Panc1 (cell line): ENCODE measurements at regions not wholly inside any gene's neighbourhood (a gene's known extent, or its start where the extent isn't known, plus 50 kb on each side); places are given as distances from the start of the nearest gene placed in this dataset.

Source experiments
- POLR2AphosphoS5 ChIP-seq: IDR thresholded peaks from 2 replicates; pipeline ENCODE4 v1.6.1; 2012; ENCODE audit warnings: mild to moderate bottlenecking, low read depth, low read length, moderate library complexity
- SIN3A ChIP-seq: IDR thresholded peaks from 2 replicates; pipeline ENCODE4 v1.6.1; 2012; ENCODE audit warnings: low read depth, mild to moderate bottlenecking, low read length, moderate library complexity, borderline replicate concordance; ENCODE audit not compliant: insufficient read depth
- TF ChIP-seq, protein P1 (sequence below): fragments of 450-650 bp; IDR thresholded peaks from 2 replicates; pipeline ENCODE4 v1.5.1; 2017; ENCODE audit warnings: mild to moderate bottlenecking
- TF ChIP-seq, protein P2 (sequence below), 2 experiments: IDR thresholded peaks; 2 replicates each; pipeline ENCODE4 v1.6.1; 2011 to 2012; ENCODE audit warnings: low read depth in 2 of 2, control low read depth in 1 of 2, low read length in 1 of 2, mild to moderate bottlenecking in 1 of 2, moderate library complexity in 1 of 2; ENCODE audit not compliant: insufficient read depth in 1 of 2

DNA sequence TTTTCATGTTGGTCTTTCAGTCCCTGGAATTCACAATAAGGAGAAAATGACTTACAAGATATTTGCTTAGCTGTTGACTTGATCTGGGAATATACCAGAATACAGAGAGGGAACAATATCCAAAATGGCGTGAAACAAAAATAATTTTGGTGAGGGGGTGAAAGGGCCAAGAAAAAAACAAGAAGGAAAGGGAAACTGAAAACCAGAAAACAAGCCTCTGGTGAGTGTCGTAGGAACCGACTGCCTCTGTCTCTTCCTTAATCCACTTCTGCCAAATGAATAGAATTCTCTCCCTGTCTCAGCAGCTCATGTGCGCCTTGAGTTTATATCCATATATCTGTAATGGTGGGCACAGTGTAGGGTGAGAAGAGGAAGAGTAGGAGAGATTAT lies 367.6 kb downstream of the ETS1 start:
- TF ChIP-seq, protein P1, sequence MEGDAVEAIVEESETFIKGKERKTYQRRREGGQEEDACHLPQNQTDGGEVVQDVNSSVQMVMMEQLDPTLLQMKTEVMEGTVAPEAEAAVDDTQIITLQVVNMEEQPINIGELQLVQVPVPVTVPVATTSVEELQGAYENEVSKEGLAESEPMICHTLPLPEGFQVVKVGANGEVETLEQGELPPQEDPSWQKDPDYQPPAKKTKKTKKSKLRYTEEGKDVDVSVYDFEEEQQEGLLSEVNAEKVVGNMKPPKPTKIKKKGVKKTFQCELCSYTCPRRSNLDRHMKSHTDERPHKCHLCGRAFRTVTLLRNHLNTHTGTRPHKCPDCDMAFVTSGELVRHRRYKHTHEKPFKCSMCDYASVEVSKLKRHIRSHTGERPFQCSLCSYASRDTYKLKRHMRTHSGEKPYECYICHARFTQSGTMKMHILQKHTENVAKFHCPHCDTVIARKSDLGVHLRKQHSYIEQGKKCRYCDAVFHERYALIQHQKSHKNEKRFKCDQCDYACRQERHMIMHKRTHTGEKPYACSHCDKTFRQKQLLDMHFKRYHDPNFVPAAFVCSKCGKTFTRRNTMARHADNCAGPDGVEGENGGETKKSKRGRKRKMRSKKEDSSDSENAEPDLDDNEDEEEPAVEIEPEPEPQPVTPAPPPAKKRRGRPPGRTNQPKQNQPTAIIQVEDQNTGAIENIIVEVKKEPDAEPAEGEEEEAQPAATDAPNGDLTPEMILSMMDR = no peak
- TF ChIP-seq, protein P2, sequence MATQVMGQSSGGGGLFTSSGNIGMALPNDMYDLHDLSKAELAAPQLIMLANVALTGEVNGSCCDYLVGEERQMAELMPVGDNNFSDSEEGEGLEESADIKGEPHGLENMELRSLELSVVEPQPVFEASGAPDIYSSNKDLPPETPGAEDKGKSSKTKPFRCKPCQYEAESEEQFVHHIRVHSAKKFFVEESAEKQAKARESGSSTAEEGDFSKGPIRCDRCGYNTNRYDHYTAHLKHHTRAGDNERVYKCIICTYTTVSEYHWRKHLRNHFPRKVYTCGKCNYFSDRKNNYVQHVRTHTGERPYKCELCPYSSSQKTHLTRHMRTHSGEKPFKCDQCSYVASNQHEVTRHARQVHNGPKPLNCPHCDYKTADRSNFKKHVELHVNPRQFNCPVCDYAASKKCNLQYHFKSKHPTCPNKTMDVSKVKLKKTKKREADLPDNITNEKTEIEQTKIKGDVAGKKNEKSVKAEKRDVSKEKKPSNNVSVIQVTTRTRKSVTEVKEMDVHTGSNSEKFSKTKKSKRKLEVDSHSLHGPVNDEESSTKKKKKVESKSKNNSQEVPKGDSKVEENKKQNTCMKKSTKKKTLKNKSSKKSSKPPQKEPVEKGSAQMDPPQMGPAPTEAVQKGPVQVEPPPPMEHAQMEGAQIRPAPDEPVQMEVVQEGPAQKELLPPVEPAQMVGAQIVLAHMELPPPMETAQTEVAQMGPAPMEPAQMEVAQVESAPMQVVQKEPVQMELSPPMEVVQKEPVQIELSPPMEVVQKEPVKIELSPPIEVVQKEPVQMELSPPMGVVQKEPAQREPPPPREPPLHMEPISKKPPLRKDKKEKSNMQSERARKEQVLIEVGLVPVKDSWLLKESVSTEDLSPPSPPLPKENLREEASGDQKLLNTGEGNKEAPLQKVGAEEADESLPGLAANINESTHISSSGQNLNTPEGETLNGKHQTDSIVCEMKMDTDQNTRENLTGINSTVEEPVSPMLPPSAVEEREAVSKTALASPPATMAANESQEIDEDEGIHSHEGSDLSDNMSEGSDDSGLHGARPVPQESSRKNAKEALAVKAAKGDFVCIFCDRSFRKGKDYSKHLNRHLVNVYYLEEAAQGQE (IDR thresholded peaks at IDR 0.05; ENCODE audit: insufficient read depth in 1 of 2, low read depth in 2 of 2, low read length in 1 of 2) = no peak
- TF ChIP-seq POLR2AphosphoS5 (no peak), SIN3A (no peak)
